HepG2 (cell line): ENCODE measurements at regions not wholly inside any gene's neighbourhood (a gene's known extent, or its start where the extent isn't known, plus 50 kb on each side); places are given as distances from the start of the nearest gene placed in this dataset.

Source experiments
- ATAC-seq: fragments of 200-7000 bp; cut with Tn5 transposase; 3 replicates; pipeline ENCODE4 v1.9.1; 2020; ENCODE audit warnings: mild to moderate bottlenecking, moderate library complexity
- BruUV-seq: library from RNA; stranded (reverse); fragments of 400-500 nt; replicated peaks from 2 replicates; lab custom pipeline; 2021; lab: Mats Ljungman, UMichigan
- CTCF ChIA-PET: fragments of 300-600 bp; formaldehyde crosslinking; extraction: SDS; loops from one replicate; lab custom pipeline; 2021; ENCODE audit warnings: low total read pairs, inconsistent platforms, low intra/inter-chr PET ratio; lab: Yijun Ruan, JAX
- POLR2A ChIA-PET: fragments of 350-600 bp; sonication (Branson Sonifier 250); formaldehyde crosslinking; loops from one replicate; lab custom pipeline; 2020; ENCODE audit warnings: antibody characterized with exemption, inconsistent platforms; lab: Yijun Ruan, JAX
- DNase-seq: peaks from one replicate; pipeline ENCODE4 v3.0.0-alpha.2; 2015; ENCODE audit warnings: low spot score
- FAIRE-seq: peaks from 3 replicates; lab custom pipeline; 2011; peaks lifted over from hg19 to GRCh38; lab: Jason Lieb, UNC
- H2AFZ ChIP-seq: one replicate; pipeline ENCODE4 v1.6.1; 2011; ENCODE audit warnings: low read length, inconsistent platforms
- H3K27ac ChIP-seq: fragments of 300-600 bp; 3 replicates; pipeline ENCODE4 v1.8.0; 2011; ENCODE audit warnings: mixed run types, mild to moderate bottlenecking, mixed read lengths, low read length, inconsistent platforms; ENCODE audit not compliant: insufficient read depth; ENCODE audit errors: extremely low read length
- H3K27me3 ChIP-seq, 2 experiments: fragments of 200-600 bp in 1 of 2; 2 replicates in 1 of 2; 3 replicates in 1 of 2; pipeline versions ENCODE4 v1.6.0 to v1.8.0; 2011; ENCODE audit warnings: low read length in 2 of 2, mild to moderate bottlenecking in 2 of 2, moderate library complexity in 2 of 2, inconsistent platforms in 1 of 2; ENCODE audit not compliant: insufficient read depth in 2 of 2, control insufficient read depth in 1 of 2
- H3K36me3 ChIP-seq, 2 experiments: fragments of 200-600 bp in 1 of 2; replicated peaks in 1 of 2; 2 replicates in 1 of 2; 3 replicates in 1 of 2; pipeline versions ENCODE4 v1.5.1 to v1.8.0; 2011; ENCODE audit warnings: low read length in 2 of 2, inconsistent platforms in 1 of 2; ENCODE audit not compliant: insufficient read depth in 2 of 2, control insufficient read depth in 1 of 2
- H3K4me1 ChIP-seq: 2 replicates; pipeline ENCODE4 v1.5.1; 2012; ENCODE audit warnings: low read length, inconsistent platforms; ENCODE audit not compliant: insufficient read depth
- H3K4me2 ChIP-seq: 2 replicates; pipeline ENCODE4 v1.6.0; 2011; ENCODE audit warnings: low read depth, low read length, inconsistent platforms
- H3K4me3 ChIP-seq, 3 experiments: fragments of 200-600 bp in 1 of 3; sonication (generic), shearing (Covaris generic) in 1 of 3; replicated peaks in 1 of 3; 2 replicates each; pipeline ENCODE4 v1.5.1; 2011 to 2016; ENCODE audit warnings: low read length in 3 of 3, inconsistent platforms in 2 of 3, low read depth in 2 of 3, mild to moderate bottlenecking in 2 of 3, control low read depth in 1 of 3, mixed read lengths in 1 of 3; ENCODE audit not compliant: insufficient read depth in 1 of 3
- H3K79me2 ChIP-seq: one replicate; pipeline ENCODE4 v1.6.1; 2011; ENCODE audit warnings: low read length, inconsistent platforms; ENCODE audit not compliant: insufficient read depth
- H3K9ac ChIP-seq: 2 replicates; pipeline ENCODE4 v1.6.0; 2011; ENCODE audit warnings: mild to moderate bottlenecking, low read depth, low read length, inconsistent platforms; ENCODE audit not compliant: insufficient read depth
- H3K9me3 ChIP-seq: 2 replicates; pipeline ENCODE4 v1.5.1; 2012; ENCODE audit warnings: mild to moderate bottlenecking, low read length
- H4K20me1 ChIP-seq: 2 replicates; pipeline ENCODE4 v1.6.0; 2011; ENCODE audit warnings: inconsistent platforms, mild to moderate bottlenecking, low read length, moderate library complexity; ENCODE audit not compliant: insufficient read depth
- MAFF ChIP-seq: IDR thresholded peaks from 2 replicates; pipeline ENCODE4 v1.6.1; 2011; ENCODE audit warnings: low read depth, low read length, improper control_type of control experiment
- MAFK ChIP-seq, 2 experiments: IDR thresholded peaks in 1 of 2; conservative IDR thresholded peaks in 1 of 2; 2 replicates each; pipeline ENCODE4 v1.6.1; 2011; ENCODE audit warnings: improper control_type of control experiment in 2 of 2, low read length in 2 of 2
- ZNF788 ChIP-seq: sonication (generic); formaldehyde crosslinking; IDR thresholded peaks from 2 replicates; pipeline ENCODE4 v1.5.0; 2020; ENCODE audit warnings: mild to moderate bottlenecking, missing genetic modification reagents, borderline replicate concordance
- WGBS: methylation state at CpG from one replicate; pipeline ENCODE4 v1.1.6; 2017; ENCODE audit warnings: low lambda C conversion rate; 5-methylcytosine and 5-hydroxymethylcytosine counted together
- in situ Hi-C: cut with HindIII; loops from 2 replicates; pipeline ENCODE4 v1.10.0; 2017; ENCODE audit warnings: low pct_unique_long_range_greater_than_20kb; ENCODE audit not compliant: extremely low pct_ligation_motif_present
- intact Hi-C: fragments of 100-400 bp; cut with micrococcal nuclease; formaldehyde crosslinking; loops from one replicate; pipeline ENCODE4 v1.10.0; 2022; ENCODE audit not compliant: unreplicated experiment
- TF ChIP-seq, protein P1 (sequence below): sonication (generic); formaldehyde crosslinking; IDR thresholded peaks from 2 replicates; pipeline ENCODE4 v1.8.0; 2022; ENCODE audit warnings: low read depth, missing genetic modification reagents
- TF ChIP-seq, protein P2 (sequence below): sonication (generic); formaldehyde crosslinking; IDR thresholded peaks from 2 replicates; pipeline ENCODE4 v1.4.0; 2020; ENCODE audit warnings: missing genetic modification reagents, mild to moderate bottlenecking, borderline replicate concordance
- TF ChIP-seq, protein P3 (sequence below): sonication (generic); formaldehyde crosslinking; IDR thresholded peaks from 2 replicates; pipeline ENCODE4 v1.9.0; 2021; ENCODE audit warnings: missing genetic modification reagents, borderline replicate concordance
- TF ChIP-seq, protein P4 (sequence below): sonication (generic); formaldehyde crosslinking; IDR thresholded peaks from 2 replicates; pipeline ENCODE4 v1.4.0; 2020; ENCODE audit warnings: mild to moderate bottlenecking, low read depth, missing genetic modification reagents

DNA sequence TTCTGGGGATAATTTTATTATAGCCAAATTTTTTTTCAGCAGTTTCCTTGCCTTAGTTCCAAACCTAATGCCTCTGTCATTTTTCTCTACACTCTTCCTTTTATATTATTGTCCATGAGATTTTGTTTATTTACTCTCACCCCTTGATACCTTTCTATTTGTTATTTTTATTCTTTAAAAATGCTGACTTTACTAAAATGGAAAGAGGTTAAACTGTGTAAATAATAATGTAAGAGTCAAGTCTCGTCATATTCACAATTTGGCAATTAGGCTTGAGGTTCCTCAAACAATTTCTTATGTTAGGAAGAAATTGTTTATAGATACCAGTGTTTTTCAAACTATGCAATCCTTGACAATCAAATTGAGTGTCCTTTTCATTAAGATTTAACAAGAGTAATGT, 428.6 kb upstream of the CDH9 start:
- H3K36me3 ChIP-seq = no peaks in the 10 kb centered on the region
- intact Hi-C loops = no loop called here
- in situ Hi-C loops = no loop called here
- TF ChIP-seq, protein P1, sequence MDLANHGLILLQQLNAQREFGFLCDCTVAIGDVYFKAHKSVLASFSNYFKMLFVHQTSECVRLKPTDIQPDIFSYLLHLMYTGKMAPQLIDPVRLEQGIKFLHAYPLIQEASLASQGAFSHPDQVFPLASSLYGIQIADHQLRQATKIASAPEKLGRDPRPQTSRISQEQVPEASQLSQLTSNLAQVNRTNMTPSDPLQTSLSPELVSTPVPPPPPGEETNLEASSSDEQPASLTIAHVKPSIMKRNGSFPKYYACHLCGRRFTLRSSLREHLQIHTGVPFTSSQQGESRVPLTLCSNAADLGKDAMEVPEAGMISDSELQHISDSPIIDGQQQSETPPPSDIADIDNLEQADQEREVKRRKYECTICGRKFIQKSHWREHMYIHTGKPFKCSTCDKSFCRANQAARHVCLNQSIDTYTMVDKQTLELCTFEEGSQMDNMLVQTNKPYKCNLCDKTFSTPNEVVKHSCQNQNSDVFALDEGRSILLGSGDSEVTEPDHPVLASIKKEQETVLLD (CRISPR knock-in tag) = no peak
- TF ChIP-seq, protein P2, sequence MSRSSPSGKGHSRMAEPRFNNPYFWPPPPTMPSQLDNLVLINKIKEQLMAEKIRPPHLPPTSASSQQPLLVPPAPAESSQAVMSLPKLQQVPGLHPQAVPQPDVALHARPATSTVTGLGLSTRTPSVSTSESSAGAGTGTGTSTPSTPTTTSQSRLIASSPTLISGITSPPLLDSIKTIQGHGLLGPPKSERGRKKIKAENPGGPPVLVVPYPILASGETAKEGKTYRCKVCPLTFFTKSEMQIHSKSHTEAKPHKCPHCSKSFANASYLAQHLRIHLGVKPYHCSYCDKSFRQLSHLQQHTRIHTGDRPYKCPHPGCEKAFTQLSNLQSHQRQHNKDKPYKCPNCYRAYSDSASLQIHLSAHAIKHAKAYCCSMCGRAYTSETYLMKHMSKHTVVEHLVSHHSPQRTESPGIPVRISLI (CRISPR knock-in tag) = no peak
- TF ChIP-seq MAFK (conservative IDR thresholded peaks at IDR 0.05 in 1 of 2, IDR thresholded peaks at IDR 0.05 in 1 of 2; ENCODE audit: low read length in 2 of 2) (peak; percentile 84 to 95), MAFF (peak; percentile 92), ZNF788 (no peak)
- TF ChIP-seq, protein P3, sequence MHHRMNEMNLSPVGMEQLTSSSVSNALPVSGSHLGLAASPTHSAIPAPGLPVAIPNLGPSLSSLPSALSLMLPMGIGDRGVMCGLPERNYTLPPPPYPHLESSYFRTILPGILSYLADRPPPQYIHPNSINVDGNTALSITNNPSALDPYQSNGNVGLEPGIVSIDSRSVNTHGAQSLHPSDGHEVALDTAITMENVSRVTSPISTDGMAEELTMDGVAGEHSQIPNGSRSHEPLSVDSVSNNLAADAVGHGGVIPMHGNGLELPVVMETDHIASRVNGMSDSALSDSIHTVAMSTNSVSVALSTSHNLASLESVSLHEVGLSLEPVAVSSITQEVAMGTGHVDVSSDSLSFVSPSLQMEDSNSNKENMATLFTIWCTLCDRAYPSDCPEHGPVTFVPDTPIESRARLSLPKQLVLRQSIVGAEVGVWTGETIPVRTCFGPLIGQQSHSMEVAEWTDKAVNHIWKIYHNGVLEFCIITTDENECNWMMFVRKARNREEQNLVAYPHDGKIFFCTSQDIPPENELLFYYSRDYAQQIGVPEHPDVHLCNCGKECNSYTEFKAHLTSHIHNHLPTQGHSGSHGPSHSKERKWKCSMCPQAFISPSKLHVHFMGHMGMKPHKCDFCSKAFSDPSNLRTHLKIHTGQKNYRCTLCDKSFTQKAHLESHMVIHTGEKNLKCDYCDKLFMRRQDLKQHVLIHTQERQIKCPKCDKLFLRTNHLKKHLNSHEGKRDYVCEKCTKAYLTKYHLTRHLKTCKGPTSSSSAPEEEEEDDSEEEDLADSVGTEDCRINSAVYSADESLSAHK (CRISPR knock-in tag) = no peak
- TF ChIP-seq, protein P4, sequence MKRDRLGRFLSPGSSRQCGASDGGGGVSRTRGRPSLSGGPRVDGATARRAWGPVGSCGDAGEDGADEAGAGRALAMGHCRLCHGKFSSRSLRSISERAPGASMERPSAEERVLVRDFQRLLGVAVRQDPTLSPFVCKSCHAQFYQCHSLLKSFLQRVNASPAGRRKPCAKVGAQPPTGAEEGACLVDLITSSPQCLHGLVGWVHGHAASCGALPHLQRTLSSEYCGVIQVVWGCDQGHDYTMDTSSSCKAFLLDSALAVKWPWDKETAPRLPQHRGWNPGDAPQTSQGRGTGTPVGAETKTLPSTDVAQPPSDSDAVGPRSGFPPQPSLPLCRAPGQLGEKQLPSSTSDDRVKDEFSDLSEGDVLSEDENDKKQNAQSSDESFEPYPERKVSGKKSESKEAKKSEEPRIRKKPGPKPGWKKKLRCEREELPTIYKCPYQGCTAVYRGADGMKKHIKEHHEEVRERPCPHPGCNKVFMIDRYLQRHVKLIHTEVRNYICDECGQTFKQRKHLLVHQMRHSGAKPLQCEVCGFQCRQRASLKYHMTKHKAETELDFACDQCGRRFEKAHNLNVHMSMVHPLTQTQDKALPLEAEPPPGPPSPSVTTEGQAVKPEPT (CRISPR knock-in tag) = no peak
- ATAC-seq (no peak), DNase-seq (no peak), FAIRE-seq (no peak)
- H3K27ac ChIP-seq = no peak overlapping the region
- BruUV-seq = no TSS peak
- no peak overlapping the region for H3K4me3 ChIP-seq
- H2AFZ ChIP-seq = no peak overlapping the region
- peaks cover 9% of the 10 kb centered on the region for H3K4me1 ChIP-seq
- no peaks in the 10 kb centered on the region for H3K79me2 ChIP-seq
- H4K20me1 ChIP-seq = no peaks in the 10 kb centered on the region
- WGBS = 62% methylated on average over 1 of the region's 1 CpG
- H3K4me2 ChIP-seq = no peak overlapping the region
- POLR2A ChIA-PET = no interaction called here
- CTCF ChIA-PET = no interaction called here
- H3K27me3 ChIP-seq = peaks cover 0 to 3% of the 10 kb centered on the region in 2 experiments; a peak in 2 of 5 replicates
- H3K9me3 ChIP-seq = no peaks in the 10 kb centered on the region
- no peak overlapping the region for H3K9ac ChIP-seq
